ENCODE measurements at regions not wholly inside any gene's neighbourhood (a gene's known extent, or its start where the extent isn't known, plus 50 kb on each side); places are given as distances from the start of the nearest gene placed in this dataset.

DNA sequence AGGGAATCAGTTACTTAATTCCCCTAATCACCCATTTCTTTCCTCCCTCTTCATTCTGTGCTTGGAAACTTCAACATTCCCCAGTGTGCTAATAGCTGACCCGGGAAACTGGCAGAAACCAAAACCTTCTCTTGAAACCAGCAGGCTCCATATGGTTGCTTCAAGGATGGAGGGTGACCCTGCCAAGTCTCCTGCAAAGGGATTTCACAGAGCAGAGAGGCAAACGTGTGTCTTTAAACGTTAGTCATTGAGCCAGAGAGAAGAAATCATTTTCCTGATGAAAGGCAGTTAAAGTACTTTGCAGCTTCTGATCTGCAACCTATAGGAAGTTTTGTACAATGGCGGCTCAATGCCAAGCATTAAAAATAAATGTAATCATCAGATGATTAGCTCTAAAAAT, 220.9 kb downstream of the POU4F1 start:
- no peak for TF ChIP-seq EZH2 (IDR thresholded peaks at IDR 0.05; ENCODE audit: insufficient read depth, poor library complexity, severe bottlenecking)
- no peak overlapping the region for H2AFZ ChIP-seq
- H3K9me2 ChIP-seq (ENCODE audit: insufficient read depth) = no peaks in the 10 kb centered on the region
- H3K4me2 ChIP-seq (ENCODE audit: unreplicated experiment) = no peak overlapping the region
- H3K27ac ChIP-seq = no peak overlapping the region
- H3F3A ChIP-seq (ENCODE audit: insufficient read depth) = no peaks in the 10 kb centered on the region
- no peaks in the 10 kb centered on the region for H3K36me3 ChIP-seq (ENCODE audit: low read depth)
- H3K4me1 ChIP-seq (ENCODE audit: insufficient read depth) = no peaks in the 10 kb centered on the region
- H3K9ac ChIP-seq = no peak overlapping the region
- in situ Hi-C loops (cut with MboI) = no loop called here
- no peaks in the 10 kb centered on the region for H3K9me3 ChIP-seq (ENCODE audit: low read depth)
- 20 to 21% methylated on average over 4 of the region's 4 CpGs for WGBS, 2 experiments (ENCODE audit: low coverage in 1 of 2, low lambda C conversion rate in 2 of 2, missing lambda C conversion rate in 2 of 2)
- H3K4me3 ChIP-seq = no peak overlapping the region
- no peaks in the 10 kb centered on the region for H3K79me2 ChIP-seq (ENCODE audit: insufficient read depth)
- no peak for DNase-seq
- H4K20me1 ChIP-seq (ENCODE audit: insufficient read depth) = no peaks in the 10 kb centered on the region
- no peaks in the 10 kb centered on the region for H3K27me3 ChIP-seq (replicated peaks; ENCODE audit: insufficient read depth)

DNA sequence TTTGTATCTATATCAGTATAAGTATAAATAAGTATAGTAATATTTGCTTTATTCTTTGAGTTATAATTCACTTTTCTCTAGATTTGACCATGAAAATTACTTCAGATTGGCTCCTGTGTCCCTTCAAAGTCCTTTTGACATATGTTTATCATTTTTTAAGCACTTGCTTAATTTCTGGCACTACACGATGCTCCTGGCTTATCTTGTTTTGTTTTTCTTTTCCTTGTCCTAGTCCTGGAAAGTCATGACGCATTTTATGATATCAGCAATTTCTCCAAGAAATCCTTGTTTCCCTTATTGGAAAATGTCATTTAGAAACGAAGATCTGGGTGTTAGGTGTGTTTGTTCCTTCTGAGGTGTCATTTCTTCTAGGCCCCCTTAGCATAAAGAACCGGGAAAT, 226.5 kb downstream of the POU4F1 start:
- Histone ChIP-seq H3K27me3 (replicated peaks; ENCODE audit: insufficient read depth) (no peaks in the 10 kb centered on the region), H3K79me2 (ENCODE audit: insufficient read depth) (no peaks in the 10 kb centered on the region), H3K4me1 (ENCODE audit: insufficient read depth) (no peaks in the 10 kb centered on the region), H3K9ac (no peak overlapping the region), H3K9me3 (ENCODE audit: low read depth) (no peaks in the 10 kb centered on the region), H3K27ac (no peak overlapping the region), H3K4me2 (ENCODE audit: unreplicated experiment) (no peak overlapping the region), H3K9me2 (ENCODE audit: insufficient read depth) (no peaks in the 10 kb centered on the region), H3K36me3 (ENCODE audit: low read depth) (no peaks in the 10 kb centered on the region), H3K4me3 (no peak overlapping the region), H3F3A (ENCODE audit: insufficient read depth) (no peaks in the 10 kb centered on the region), H4K20me1 (ENCODE audit: insufficient read depth) (no peaks in the 10 kb centered on the region), H2AFZ (no peak overlapping the region)
- no peak for DNase-seq
- WGBS, 2 experiments (ENCODE audit: low coverage in 1 of 2, low lambda C conversion rate in 2 of 2, missing lambda C conversion rate in 2 of 2) = 16 to 17% methylated on average over 4 of the region's 4 CpGs
- in situ Hi-C loops (cut with MboI) = no loop called here
- no peak for TF ChIP-seq EZH2phosphoT487 (IDR thresholded peaks at IDR 0.05; ENCODE audit: insufficient read depth, low read depth)
- TF ChIP-seq EZH2 (IDR thresholded peaks at IDR 0.05; ENCODE audit: insufficient read depth, poor library complexity, severe bottlenecking) = no peak

DNA sequence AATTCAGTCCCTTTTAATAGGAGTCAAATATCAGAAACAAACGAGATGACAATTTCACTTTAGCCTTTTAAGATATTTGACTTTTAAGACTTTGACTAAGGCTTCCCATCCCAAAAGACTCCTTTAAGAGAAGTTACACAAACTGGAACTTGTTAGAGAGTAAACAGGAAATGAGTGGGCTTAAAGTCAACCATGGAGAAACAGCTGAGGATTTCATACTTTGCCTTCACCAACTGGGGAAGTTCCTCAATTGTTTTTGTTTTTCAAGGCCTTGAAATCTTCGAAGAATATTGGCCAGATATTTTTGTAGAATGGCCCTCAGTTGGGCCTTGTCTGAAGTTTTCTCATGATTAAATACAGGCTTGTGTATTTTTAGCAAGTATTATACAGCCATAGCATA, 227.3 kb downstream of the POU4F1 start:
- no peak overlapping the region for H3K4me3 ChIP-seq
- no peaks in the 10 kb centered on the region for H3F3A ChIP-seq (ENCODE audit: insufficient read depth)
- no peaks in the 10 kb centered on the region for H4K20me1 ChIP-seq (ENCODE audit: insufficient read depth)
- H3K4me2 ChIP-seq (ENCODE audit: unreplicated experiment) = no peak overlapping the region
- no peaks in the 10 kb centered on the region for H3K36me3 ChIP-seq (ENCODE audit: low read depth)
- 6 to 13% methylated on average over 2 of the region's 2 CpGs for WGBS, 2 experiments (ENCODE audit: low coverage in 1 of 2, low lambda C conversion rate in 2 of 2, missing lambda C conversion rate in 2 of 2)
- DNase-seq = no peak
- no peaks in the 10 kb centered on the region for H3K4me1 ChIP-seq (ENCODE audit: insufficient read depth)
- H3K79me2 ChIP-seq (ENCODE audit: insufficient read depth) = no peaks in the 10 kb centered on the region
- H3K9me3 ChIP-seq (ENCODE audit: low read depth) = no peaks in the 10 kb centered on the region
- no peak overlapping the region for H3K27ac ChIP-seq
- no peaks in the 10 kb centered on the region for H3K9me2 ChIP-seq (ENCODE audit: insufficient read depth)
- H3K9ac ChIP-seq = no peak overlapping the region
- H3K27me3 ChIP-seq (replicated peaks; ENCODE audit: insufficient read depth) = no peaks in the 10 kb centered on the region
- in situ Hi-C loops (cut with MboI) = no loop called here
- H2AFZ ChIP-seq = no peak overlapping the region
- TF ChIP-seq EZH2 (IDR thresholded peaks at IDR 0.05; ENCODE audit: insufficient read depth, poor library complexity, severe bottlenecking) (no peak), EZH2phosphoT487 (IDR thresholded peaks at IDR 0.05; ENCODE audit: insufficient read depth, low read depth) (no peak)

DNA sequence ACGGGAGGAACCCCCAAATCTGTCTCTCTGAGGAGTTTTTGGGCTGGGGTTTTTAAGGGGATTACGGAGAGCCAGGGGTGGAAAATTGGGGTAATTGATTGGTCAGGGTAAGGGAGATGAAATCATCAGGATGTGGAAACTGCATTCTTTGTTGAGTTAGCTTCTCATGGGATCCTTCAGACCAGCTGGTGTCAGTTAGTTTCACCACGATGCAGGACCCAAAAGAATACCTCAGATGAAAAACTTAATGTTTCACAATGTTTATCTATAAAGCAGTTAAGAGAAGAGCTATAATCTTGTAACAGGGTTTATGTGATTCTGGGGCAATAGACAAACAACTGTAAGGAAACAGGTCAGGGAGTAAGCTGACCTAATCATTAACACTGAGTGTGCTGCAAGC, 230.8 kb downstream of the POU4F1 start:
- no peak for TF ChIP-seq EZH2 (IDR thresholded peaks at IDR 0.05; ENCODE audit: insufficient read depth, poor library complexity, severe bottlenecking)
- TF ChIP-seq EZH2phosphoT487 (IDR thresholded peaks at IDR 0.05; ENCODE audit: insufficient read depth, low read depth) = no peak
- no peaks in the 10 kb centered on the region for H3K79me2 ChIP-seq (ENCODE audit: insufficient read depth)
- no peak overlapping the region for H3K27ac ChIP-seq
- no peak overlapping the region for H2AFZ ChIP-seq
- no peaks in the 10 kb centered on the region for H4K20me1 ChIP-seq (ENCODE audit: insufficient read depth)
- H3K9me2 ChIP-seq (ENCODE audit: insufficient read depth) = no peaks in the 10 kb centered on the region
- no peaks in the 10 kb centered on the region for H3F3A ChIP-seq (ENCODE audit: insufficient read depth)
- no peaks in the 10 kb centered on the region for H3K9me3 ChIP-seq (ENCODE audit: low read depth)
- H3K4me3 ChIP-seq = no peak overlapping the region
- in situ Hi-C loops (cut with MboI) = no loop called here
- H3K36me3 ChIP-seq (ENCODE audit: low read depth) = no peaks in the 10 kb centered on the region
- H3K27me3 ChIP-seq (replicated peaks; ENCODE audit: insufficient read depth) = no peaks in the 10 kb centered on the region
- H3K9ac ChIP-seq = no peak overlapping the region
- H3K4me2 ChIP-seq (ENCODE audit: unreplicated experiment) = no peak overlapping the region
- no peaks in the 10 kb centered on the region for H3K4me1 ChIP-seq (ENCODE audit: insufficient read depth)
- no peak for DNase-seq
- 13 to 22% methylated on average over 3 of the region's 3 CpGs for WGBS, 2 experiments (ENCODE audit: low coverage in 1 of 2, low lambda C conversion rate in 2 of 2, missing lambda C conversion rate in 2 of 2)

DNA sequence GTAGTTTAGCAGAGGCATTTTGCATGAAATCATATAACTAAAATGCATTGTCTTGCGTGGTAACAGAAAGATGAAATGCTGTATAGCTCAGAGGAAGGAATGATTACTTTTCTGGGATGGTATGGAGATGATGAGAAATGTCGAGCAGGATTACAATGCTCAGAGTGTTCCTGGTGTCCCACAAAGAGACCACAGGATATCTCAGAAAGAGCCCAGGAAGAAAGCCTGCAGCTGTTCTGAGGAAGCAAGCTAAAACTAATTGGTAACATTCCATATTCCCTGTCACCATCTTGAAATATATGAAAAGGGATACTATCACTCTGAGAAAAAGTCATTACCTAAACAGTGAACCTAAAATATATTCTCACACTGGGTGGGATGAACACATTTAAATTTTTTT, 233.1 kb downstream of the POU4F1 start:
- Histone ChIP-seq H3K4me2 (ENCODE audit: unreplicated experiment) (no peak overlapping the region), H3K36me3 (ENCODE audit: low read depth) (no peaks in the 10 kb centered on the region), H2AFZ (no peak overlapping the region), H3K4me3 (no peak overlapping the region), H3K27me3 (replicated peaks; ENCODE audit: insufficient read depth) (no peaks in the 10 kb centered on the region), H3F3A (ENCODE audit: insufficient read depth) (no peaks in the 10 kb centered on the region), H3K9me3 (ENCODE audit: low read depth) (no peaks in the 10 kb centered on the region), H3K27ac (no peak overlapping the region), H4K20me1 (ENCODE audit: insufficient read depth) (no peaks in the 10 kb centered on the region), H3K4me1 (ENCODE audit: insufficient read depth) (no peaks in the 10 kb centered on the region), H3K79me2 (ENCODE audit: insufficient read depth) (no peaks in the 10 kb centered on the region), H3K9ac (no peak overlapping the region), H3K9me2 (ENCODE audit: insufficient read depth) (no peaks in the 10 kb centered on the region)
- in situ Hi-C loops (cut with MboI) = no loop called here
- TF ChIP-seq EZH2 (IDR thresholded peaks at IDR 0.05; ENCODE audit: insufficient read depth, poor library complexity, severe bottlenecking) (no peak), EZH2phosphoT487 (IDR thresholded peaks at IDR 0.05; ENCODE audit: insufficient read depth, low read depth) (no peak)
- WGBS, 2 experiments (ENCODE audit: low coverage in 1 of 2, low lambda C conversion rate in 2 of 2, missing lambda C conversion rate in 2 of 2) = 9 to 16% methylated on average over 2 of the region's 2 CpGs
- no peak for DNase-seq

Data from GM23248 (cell line).